Naive thymus-derived CD4-positive, alpha-beta T cell (primary cell): ENCODE measurements at regions not wholly inside any gene's neighbourhood (a gene's known extent, or its start where the extent isn't known, plus 50 kb on each side); places are given as distances from the start of the nearest gene placed in this dataset.

ENCODE experiments used
- ATAC-seq: fragments of 150-1000 bp; cut with Tn5 transposase; 2 replicates; pipeline ENCODE4 v1.10.0; 2021; ENCODE audit warnings: mild to moderate bottlenecking, moderate library complexity
- CTCF ChIA-PET: fragments of 350-600 bp; sonication (Branson Sonifier 250); formaldehyde crosslinking; loops from one replicate; lab custom pipeline; 2021; ENCODE audit warnings: antibody characterized with exemption; lab: Charles Lee
- POLR2A ChIA-PET: fragments of 350-600 bp; sonication (Branson Sonifier 250); formaldehyde crosslinking; loops from one replicate; lab custom pipeline; 2021; ENCODE audit warnings: antibody characterized with exemption, inconsistent platforms; lab: Charles Lee
- DNase-seq, 9 donors: peaks; one replicate each; pipeline versions ENCODE4 v3.0.0 to v3.0.0-alpha.2; 2020 to 2022; ENCODE audit warnings: mixed read lengths in 1 of 9
- H3K27ac ChIP-seq: one replicate; pipeline ENCODE4 v1.7.0; 2013; ENCODE audit warnings: mild to moderate bottlenecking, low read depth, low read length, moderate library complexity
- H3K27me3 ChIP-seq, 2 donors: one replicate each; pipeline ENCODE4 v1.7.0; 2013; ENCODE audit warnings: low read length in 2 of 2, mild to moderate bottlenecking in 2 of 2, moderate library complexity in 2 of 2; ENCODE audit not compliant: control insufficient read depth in 2 of 2, insufficient read depth in 2 of 2
- H3K36me3 ChIP-seq, 3 experiments: 1 replicate in 2 of 3; 2 replicates in 1 of 3; pipeline ENCODE4 v1.7.0; 2013; ENCODE audit warnings: low read length in 3 of 3, mild to moderate bottlenecking in 3 of 3, moderate library complexity in 1 of 3; ENCODE audit not compliant: insufficient read depth in 3 of 3, control insufficient read depth in 2 of 3
- H3K4me1 ChIP-seq, 2 donors: one replicate each; pipeline ENCODE4 v1.7.0; 2013; ENCODE audit warnings: low read length in 2 of 2, mild to moderate bottlenecking in 2 of 2, moderate library complexity in 1 of 2; ENCODE audit not compliant: control insufficient read depth in 2 of 2, insufficient read depth in 2 of 2
- H3K4me3 ChIP-seq: 2 replicates; pipeline ENCODE4 v1.7.0; 2013; ENCODE audit warnings: mild to moderate bottlenecking, low read length
- H3K9me3 ChIP-seq, 3 experiments: 1 replicate in 2 of 3; 2 replicates in 1 of 3; pipeline ENCODE4 v1.7.0; 2013; ENCODE audit warnings: low read length in 3 of 3; ENCODE audit not compliant: control insufficient read depth in 2 of 3
- H3K27ac Mint-ChIP-seq, 9 donors: one replicate each; pipeline ENCODE4 v1.8.0; 2020 to 2022; ENCODE audit warnings: mixed read lengths in 9 of 9, mild to moderate bottlenecking in 8 of 9, moderate library complexity in 5 of 9, inconsistent platforms in 2 of 9
- H3K27me3 Mint-ChIP-seq, 5 donors: one replicate each; pipeline ENCODE4 v1.8.0; 2021 to 2022; ENCODE audit warnings: mixed read lengths in 5 of 5, mild to moderate bottlenecking in 1 of 5
- H3K36me3 Mint-ChIP-seq, 5 donors: one replicate each; pipeline ENCODE4 v1.8.0; 2020 to 2022; ENCODE audit warnings: mixed read lengths in 5 of 5, mild to moderate bottlenecking in 3 of 5, inconsistent platforms in 1 of 5
- H3K4me1 Mint-ChIP-seq, 7 donors: one replicate each; pipeline ENCODE4 v1.8.0; 2020 to 2022; ENCODE audit warnings: mixed read lengths in 7 of 7, mild to moderate bottlenecking in 3 of 7, inconsistent platforms in 1 of 7
- H3K4me3 Mint-ChIP-seq, 10 donors: one replicate each; pipeline ENCODE4 v1.8.0; 2020 to 2022; ENCODE audit warnings: mild to moderate bottlenecking in 10 of 10, mixed read lengths in 10 of 10, moderate library complexity in 6 of 10, inconsistent platforms in 2 of 10
- H3K9me3 Mint-ChIP-seq, 11 donors: one replicate each; pipeline ENCODE4 v1.8.0; 2020 to 2022; ENCODE audit warnings: mixed read lengths in 11 of 11, mild to moderate bottlenecking in 4 of 11, inconsistent platforms in 1 of 11, moderate library complexity in 1 of 11
- intact Hi-C, 2 donors: fragments of 100-400 bp; cut with micrococcal nuclease; formaldehyde crosslinking; loops; one replicate each; pipeline ENCODE4 v1.15.1; 2023

GRCh38 chr7:19305698-19306097 lies 160.5 kb upstream of the FERD3L start:
- CTCF ChIA-PET: no interaction called here
- H3K9me3 Mint-ChIP-seq: peaks cover 0 to 4% (median 0%) of the 10 kb centered on the region in 11 donors

DNA sequence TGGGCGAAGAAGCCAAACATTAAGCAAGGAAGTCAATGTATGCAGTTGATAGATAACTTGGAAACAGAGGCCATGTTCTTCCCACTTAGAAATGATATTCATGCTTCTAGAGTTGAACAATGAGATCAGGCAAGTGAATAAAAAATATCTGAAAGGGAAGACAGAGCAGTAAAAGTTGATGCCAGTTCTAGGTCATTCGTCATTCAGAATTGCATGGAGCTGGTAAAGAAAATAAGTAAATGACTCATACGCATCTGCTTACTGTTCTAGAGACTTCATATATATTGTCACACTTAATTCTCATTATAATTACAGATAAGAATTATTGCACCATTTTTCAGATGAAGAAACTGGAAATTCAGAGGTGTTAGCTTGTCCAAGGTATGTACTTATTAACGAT lies 158.9 kb upstream of the FERD3L start:
- H3K4me3 Mint-ChIP-seq: no peak overlapping the region
- no peaks in the 10 kb centered on the region for H3K9me3 ChIP-seq
- H3K27ac ChIP-seq: no peak overlapping the region
- H3K4me3 ChIP-seq: no peak overlapping the region
- DNase-seq (no peak), ATAC-seq (no peak)
- no peaks in the 10 kb centered on the region for H3K27me3 Mint-ChIP-seq
- H3K9me3 Mint-ChIP-seq: peaks cover 0 to 4% (median 0%) of the 10 kb centered on the region in 11 donors
- POLR2A ChIA-PET: no interaction called here
- H3K36me3 Mint-ChIP-seq: no peaks in the 10 kb centered on the region
- H3K4me1 ChIP-seq: no peaks in the 10 kb centered on the region
- no peaks in the 10 kb centered on the region for H3K27me3 ChIP-seq
- intact Hi-C loops: no loop called here
- H3K4me1 Mint-ChIP-seq: no peaks in the 10 kb centered on the region
- H3K36me3 ChIP-seq: no peaks in the 10 kb centered on the region
- H3K27ac Mint-ChIP-seq: no peak overlapping the region
- CTCF ChIA-PET: no interaction called here

More at GRCh38 chr7:19305698-19306097, 160.5 kb upstream of the FERD3L start:
- ATAC-seq (no peak), DNase-seq (no peak)
- Histone ChIP-seq H3K4me1 (no peaks in the 10 kb centered on the region), H3K27ac (no peak overlapping the region), H3K36me3 (no peaks in the 10 kb centered on the region), H3K27me3 (no peaks in the 10 kb centered on the region), H3K4me3 (no peak overlapping the region), H3K9me3 (no peaks in the 10 kb centered on the region)
- H3K4me1 Mint-ChIP-seq: no peaks in the 10 kb centered on the region
- no peak overlapping the region for H3K27ac Mint-ChIP-seq
- H3K4me3 Mint-ChIP-seq: no peak overlapping the region
- no peaks in the 10 kb centered on the region for H3K36me3 Mint-ChIP-seq
- POLR2A ChIA-PET: no interaction called here
- H3K27me3 Mint-ChIP-seq: no peaks in the 10 kb centered on the region
- intact Hi-C loops: no loop called here

GRCh38 chr7:19302731-19303130 lies 157.5 kb upstream of the FERD3L start:
- Histone ChIP-seq H3K4me1 (no peaks in the 10 kb centered on the region), H3K4me3 (no peak overlapping the region), H3K36me3 (no peaks in the 10 kb centered on the region), H3K9me3 (no peaks in the 10 kb centered on the region), H3K27me3 (no peaks in the 10 kb centered on the region), H3K27ac (no peak overlapping the region)
- POLR2A ChIA-PET: no interaction called here
- no peak for ATAC-seq
- H3K36me3 Mint-ChIP-seq: no peaks in the 10 kb centered on the region
- no peaks in the 10 kb centered on the region for H3K4me1 Mint-ChIP-seq
- H3K27ac Mint-ChIP-seq: no peak overlapping the region
- no peaks in the 10 kb centered on the region for H3K27me3 Mint-ChIP-seq
- no peak for DNase-seq
- intact Hi-C loops: no loop called here
- H3K9me3 Mint-ChIP-seq: peaks cover 0 to 7% (median 0%) of the 10 kb centered on the region in 11 donors
- CTCF ChIA-PET: no interaction called here
- H3K4me3 Mint-ChIP-seq: no peak overlapping the region

- ATAC-seq: no peak
- H3K27ac Mint-ChIP-seq: no peak overlapping the region
- no peaks in the 10 kb centered on the region for H3K4me1 Mint-ChIP-seq
- H3K4me3 Mint-ChIP-seq: peak overlapping the region in 1 of 10 donors; percentile 30
- H3K9me3 Mint-ChIP-seq: peaks cover 0 to 19% (median 0%) of the 10 kb centered on the region in 11 donors
- ChIA-PET POLR2A (no interaction called here), CTCF (no interaction called here)
- no peaks in the 10 kb centered on the region for H3K36me3 Mint-ChIP-seq
- no peak for DNase-seq
- H3K36me3 ChIP-seq: no peaks in the 10 kb centered on the region
- H3K27me3 Mint-ChIP-seq: no peaks in the 10 kb centered on the region
- no peak overlapping the region for H3K27ac ChIP-seq
- intact Hi-C loops: no loop called here
- no peak overlapping the region for H3K4me3 ChIP-seq
- H3K27me3 ChIP-seq: no peaks in the 10 kb centered on the region
- H3K9me3 ChIP-seq: no peaks in the 10 kb centered on the region
- H3K4me1 ChIP-seq: no peaks in the 10 kb centered on the region
Observed at GRCh38 chr7:19296617-19297016, 151.4 kb upstream of the FERD3L start.

DNA sequence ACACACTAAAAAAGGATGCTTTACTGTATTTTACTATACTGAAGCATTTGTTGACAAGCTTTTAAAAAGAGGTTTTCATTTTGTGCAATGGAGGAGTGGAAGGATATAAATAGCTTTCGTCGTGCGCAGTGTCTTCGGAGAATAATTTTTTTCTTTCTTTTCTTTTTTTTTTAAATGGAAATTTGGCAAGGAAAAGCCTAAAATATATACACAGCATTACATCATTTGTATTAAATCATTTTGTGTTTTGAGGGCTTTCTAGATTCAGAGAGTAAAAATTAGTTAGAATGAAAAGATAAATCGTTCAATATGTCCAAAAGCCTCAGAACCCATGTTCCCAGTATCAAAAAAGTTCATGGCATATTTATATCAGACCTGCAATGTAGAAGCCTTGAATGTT lies 150.2 kb upstream of the FERD3L start:
- Histone ChIP-seq H3K4me3 (no peak overlapping the region), H3K4me1 (no peaks in the 10 kb centered on the region)
- no peak for ATAC-seq

DNA sequence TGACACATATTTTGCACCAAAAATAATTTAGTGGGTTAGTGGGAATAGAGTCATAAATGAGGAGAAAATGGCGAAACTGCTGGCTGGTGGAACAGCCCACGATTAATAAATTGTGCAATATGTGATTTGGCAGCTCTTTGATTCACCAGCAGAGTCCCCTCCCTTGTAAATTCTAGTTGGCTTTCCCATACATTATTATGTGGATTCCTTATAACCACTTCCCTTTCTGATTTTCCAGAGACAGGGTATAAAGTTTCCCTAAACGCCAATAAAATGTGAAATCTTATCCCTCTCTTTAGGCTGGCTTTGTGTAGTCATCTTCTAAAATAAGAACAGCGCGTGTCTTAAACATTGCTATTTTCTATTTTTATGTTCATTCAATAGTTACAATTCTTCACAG lies 149.4 kb upstream of the FERD3L start:
- ATAC-seq (no peak), DNase-seq (no peak)
- CTCF ChIA-PET: interaction anchor here (1.2 kb wide), 1 partner anchor 17 kb away, joined by 6 read pairs; no protein-coding TSS in a partner anchor
- Mint-ChIP-seq H3K27ac (no peak overlapping the region), H3K4me1 (no peaks in the 10 kb centered on the region), H3K27me3 (no peaks in the 10 kb centered on the region), H3K36me3 (no peaks in the 10 kb centered on the region), H3K4me3 (no peak overlapping the region), H3K9me3 (peaks cover 0 to 19% (median 0%) of the 10 kb centered on the region in 11 donors)
- H3K4me3 ChIP-seq: no peak overlapping the region
- no peaks in the 10 kb centered on the region for H3K27me3 ChIP-seq
- intact Hi-C loops: no loop called here
- no peaks in the 10 kb centered on the region for H3K4me1 ChIP-seq
- H3K36me3 ChIP-seq: no peaks in the 10 kb centered on the region
- H3K27ac ChIP-seq: no peak overlapping the region
- H3K9me3 ChIP-seq: no peaks in the 10 kb centered on the region
- POLR2A ChIA-PET: no interaction called here

More for the DNA sequence above, 150.2 kb upstream of the FERD3L start:
- Histone ChIP-seq H3K9me3 (no peaks in the 10 kb centered on the region), H3K27me3 (no peaks in the 10 kb centered on the region), H3K27ac (no peak overlapping the region), H3K36me3 (no peaks in the 10 kb centered on the region)
- H3K4me3 Mint-ChIP-seq: no peak overlapping the region
- H3K4me1 Mint-ChIP-seq: no peaks in the 10 kb centered on the region
- no peak overlapping the region for H3K27ac Mint-ChIP-seq
- peaks cover 0 to 19% (median 0%) of the 10 kb centered on the region in 11 donors for H3K9me3 Mint-ChIP-seq
- ChIA-PET POLR2A (no interaction called here), CTCF (interaction anchor here (1.2 kb wide), 1 partner anchor 17 kb away, joined by 6 read pairs; no protein-coding TSS in a partner anchor)
- no peaks in the 10 kb centered on the region for H3K36me3 Mint-ChIP-seq
- DNase-seq: no peak
- no peaks in the 10 kb centered on the region for H3K27me3 Mint-ChIP-seq
- intact Hi-C loops: no loop called here

DNA sequence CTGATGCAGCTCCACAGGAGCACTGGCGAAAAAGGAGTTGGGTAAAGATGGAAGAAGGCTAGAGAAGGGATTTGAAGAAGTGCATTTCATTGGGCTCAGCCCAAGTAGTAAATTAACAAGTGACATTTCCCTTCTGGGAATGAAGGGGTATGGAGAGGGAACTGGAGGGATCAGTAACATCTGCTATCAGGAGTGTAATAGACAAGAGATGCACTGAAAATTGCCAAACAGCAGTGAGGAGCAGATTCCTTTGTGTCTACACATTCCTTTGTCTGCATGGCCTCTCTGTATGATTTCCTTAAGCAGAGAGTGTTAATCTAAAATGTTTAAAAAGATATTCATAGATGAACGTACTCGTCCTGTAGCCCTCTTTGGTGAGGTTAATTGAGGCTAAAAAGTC lies 148.2 kb upstream of the FERD3L start:
- no peak for ATAC-seq
- POLR2A ChIA-PET: no interaction called here
- Mint-ChIP-seq H3K4me1 (no peaks in the 10 kb centered on the region), H3K36me3 (no peaks in the 10 kb centered on the region), H3K27me3 (no peaks in the 10 kb centered on the region), H3K9me3 (peaks cover 0 to 18% (median 0%) of the 10 kb centered on the region in 11 donors), H3K27ac (no peak overlapping the region), H3K4me3 (no peak overlapping the region)
- Histone ChIP-seq H3K27me3 (no peaks in the 10 kb centered on the region), H3K9me3 (no peaks in the 10 kb centered on the region), H3K4me3 (no peak overlapping the region), H3K4me1 (no peaks in the 10 kb centered on the region), H3K36me3 (no peaks in the 10 kb centered on the region), H3K27ac (no peak overlapping the region)
- CTCF ChIA-PET: no interaction called here
- intact Hi-C loops: no loop called here
- DNase-seq: no peak
